ENCODE measurements at regions not wholly inside any gene's neighbourhood (a gene's known extent, or its start where the extent isn't known, plus 50 kb on each side); places are given as distances from the start of the nearest gene placed in this dataset.

DNA sequence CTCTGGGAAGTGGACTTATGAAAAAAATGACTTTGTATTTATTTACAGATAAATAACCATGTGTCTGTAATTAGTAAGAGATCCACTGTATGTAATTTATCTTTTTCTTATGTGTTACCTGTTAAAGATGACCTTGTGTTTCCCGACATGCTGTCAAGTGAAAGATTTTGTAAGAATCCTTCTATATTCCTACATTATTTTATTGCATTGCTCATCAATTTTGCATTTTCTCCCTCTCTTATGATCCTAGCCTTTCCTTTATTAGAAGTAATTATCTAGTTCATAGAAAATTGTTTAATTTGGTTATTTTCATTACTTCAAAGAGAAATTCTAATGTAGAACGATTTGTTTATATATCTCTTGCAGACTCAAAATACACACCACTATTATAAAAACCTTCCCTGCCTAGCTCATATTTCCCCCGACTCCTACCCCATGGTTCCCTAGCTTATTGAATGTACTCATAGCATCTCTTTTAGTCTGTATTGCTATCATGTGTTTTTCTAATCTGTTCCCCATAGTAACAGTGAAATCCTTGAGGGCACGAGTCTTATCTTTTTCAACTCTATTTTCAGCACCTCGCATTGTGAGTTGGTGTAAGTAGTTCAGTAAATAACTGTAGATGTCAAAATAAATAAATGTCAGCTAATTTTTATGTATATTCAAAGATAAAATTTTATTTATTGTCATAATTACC is 774.4 kb downstream of the HDGFL1 start:
- intact Hi-C loops (cut with micrococcal nuclease) = no loop called here

DNA sequence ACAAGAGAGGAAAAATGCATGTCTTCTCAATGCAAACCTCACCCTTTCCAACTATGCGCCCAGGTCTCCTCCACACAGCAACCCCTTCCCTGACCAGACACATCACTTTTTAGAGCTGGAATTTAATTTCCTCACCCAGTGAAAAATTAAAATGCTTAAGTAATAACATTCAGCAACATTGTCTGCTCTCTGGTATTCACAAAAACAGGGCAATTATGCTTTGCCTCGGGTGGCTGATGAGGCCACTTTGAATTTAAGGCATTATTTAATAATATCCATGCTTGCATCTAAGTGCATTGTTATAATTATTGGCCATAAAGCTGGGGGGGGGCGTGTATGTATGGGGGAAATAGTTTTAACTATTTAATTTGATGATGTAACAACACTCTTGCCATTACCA is 777.8 kb upstream of the NRSN1 start:
- intact Hi-C loops (cut with micrococcal nuclease) = no loop called here

DNA sequence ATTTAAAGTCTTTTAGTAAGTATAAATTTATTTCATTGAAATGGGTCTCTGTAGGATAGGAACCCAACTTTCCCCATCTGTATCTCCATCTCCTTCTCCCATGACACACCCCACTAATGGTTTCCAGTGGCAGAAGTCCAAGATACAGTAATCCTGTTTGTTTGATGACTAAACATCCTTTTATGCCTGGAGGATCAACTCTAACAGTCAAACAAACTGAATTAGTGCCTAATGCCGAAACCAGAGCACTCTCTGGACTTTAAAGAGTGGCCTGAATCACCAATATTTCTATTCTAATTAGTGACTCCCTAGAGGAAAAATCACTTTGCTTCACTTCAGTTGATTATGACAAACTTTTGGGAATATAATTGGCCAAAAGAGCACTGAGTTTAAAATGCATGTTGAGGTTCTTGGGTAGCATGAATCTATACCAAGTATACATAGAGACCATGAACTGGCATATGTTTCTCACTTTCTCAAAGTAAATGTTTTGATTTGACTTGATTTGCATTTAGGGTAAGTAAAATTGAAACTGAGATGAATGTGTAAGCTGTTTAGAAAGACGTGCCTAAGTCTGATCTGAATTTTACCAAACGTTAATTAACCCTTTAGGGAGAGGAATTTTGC is 776.4 kb upstream of the NRSN1 start:
- intact Hi-C loops (cut with micrococcal nuclease) = no loop called here

DNA sequence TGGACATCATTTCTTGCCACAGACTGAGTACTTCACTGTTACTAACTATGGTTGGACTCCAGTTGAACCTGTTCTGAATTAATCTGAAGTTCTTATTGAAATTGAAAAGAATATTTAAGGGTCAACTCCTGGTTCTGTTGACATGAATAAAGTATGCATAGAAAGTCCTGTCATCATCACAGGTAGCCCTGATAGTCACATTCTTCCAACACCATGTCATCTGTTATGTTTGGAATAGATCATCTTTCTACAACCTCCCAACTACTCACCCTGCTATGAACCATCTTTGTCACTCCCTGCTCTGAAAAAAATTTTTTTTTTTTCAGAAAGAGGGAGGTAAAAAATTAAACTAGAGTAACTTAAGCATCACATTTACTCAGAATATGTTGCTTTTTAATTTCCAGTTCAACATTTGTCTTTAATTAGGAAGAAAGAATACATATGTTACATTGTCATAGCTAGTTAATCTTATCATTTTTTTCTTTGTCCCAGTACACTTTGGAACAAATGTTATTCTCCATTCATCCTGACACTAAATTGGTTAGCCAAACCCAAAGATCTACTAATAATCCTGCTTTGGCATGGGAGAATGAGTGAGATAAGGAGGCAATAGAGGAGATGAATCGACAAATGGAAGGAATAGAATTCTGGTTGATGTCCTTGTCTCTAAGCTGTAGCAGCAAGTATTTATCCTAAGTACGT is 775.1 kb upstream of the NRSN1 start:
- intact Hi-C loops (cut with micrococcal nuclease) = no loop called here

DNA sequence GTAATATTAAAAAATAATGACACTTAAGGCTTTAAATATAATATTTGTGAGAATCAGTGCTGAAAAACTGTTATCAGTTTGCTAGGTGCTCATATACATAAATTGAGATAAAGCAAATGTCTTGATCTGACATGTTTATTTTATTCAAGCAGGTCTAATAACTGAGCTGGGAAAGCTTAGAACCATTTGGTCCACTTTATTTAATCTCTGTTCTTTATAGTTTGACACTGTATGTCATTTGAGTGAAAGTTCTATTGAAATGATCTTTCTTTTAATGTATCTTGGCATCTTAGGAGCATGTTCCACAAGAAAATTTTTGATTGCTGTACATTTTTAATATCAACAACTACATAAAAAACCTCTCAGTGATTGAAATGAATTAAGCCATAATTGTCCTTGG is 772.0 kb upstream of the NRSN1 start:
- intact Hi-C loops (cut with micrococcal nuclease) = no loop called here

DNA sequence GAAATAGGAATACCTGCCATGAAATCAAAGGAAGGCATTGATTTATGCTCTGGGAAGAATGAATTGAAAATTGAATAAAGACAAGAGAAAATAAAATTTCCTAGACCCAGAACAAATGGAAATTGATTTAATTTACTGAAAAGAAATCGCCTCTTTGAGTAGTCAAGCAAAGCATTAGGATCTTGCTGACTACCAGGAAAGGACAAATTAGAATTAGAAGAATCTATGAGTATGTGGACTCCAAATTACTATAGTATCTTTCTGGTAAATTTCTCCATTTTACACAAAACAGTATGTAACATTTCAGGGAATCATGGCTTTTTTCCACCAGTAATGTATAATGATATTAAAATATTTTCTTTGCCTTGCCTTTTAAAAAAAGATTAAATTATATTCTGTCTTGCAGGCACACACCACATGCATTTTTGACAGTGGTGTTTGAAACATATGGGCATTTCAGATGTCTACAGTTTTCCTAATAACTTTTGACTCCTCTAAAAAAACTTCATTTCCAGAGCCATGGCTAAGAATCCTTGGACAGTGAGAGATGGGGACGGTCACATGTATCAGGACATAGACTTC is 768.7 kb upstream of the NRSN1 start:
- intact Hi-C loops (cut with micrococcal nuclease) = no loop called here

DNA sequence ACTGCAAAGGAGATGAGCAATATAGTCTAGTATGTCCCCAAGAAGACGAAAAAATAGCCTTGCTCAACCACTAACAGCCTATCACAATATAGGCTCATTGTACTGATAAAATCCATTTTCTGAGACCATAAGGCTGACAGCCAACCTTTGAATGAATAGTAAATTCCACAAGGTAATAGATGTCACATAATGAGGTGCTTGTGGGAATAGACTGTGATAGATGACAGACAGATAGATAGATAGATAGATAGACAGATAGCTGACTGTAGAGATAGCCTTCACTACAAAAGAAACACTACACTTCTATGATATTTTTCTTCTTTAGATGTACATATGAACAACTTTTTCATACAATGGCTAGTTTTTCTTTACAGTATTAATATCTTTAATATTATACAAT is 760.3 kb upstream of the NRSN1 start:
- intact Hi-C loops (cut with micrococcal nuclease) = no loop called here

DNA sequence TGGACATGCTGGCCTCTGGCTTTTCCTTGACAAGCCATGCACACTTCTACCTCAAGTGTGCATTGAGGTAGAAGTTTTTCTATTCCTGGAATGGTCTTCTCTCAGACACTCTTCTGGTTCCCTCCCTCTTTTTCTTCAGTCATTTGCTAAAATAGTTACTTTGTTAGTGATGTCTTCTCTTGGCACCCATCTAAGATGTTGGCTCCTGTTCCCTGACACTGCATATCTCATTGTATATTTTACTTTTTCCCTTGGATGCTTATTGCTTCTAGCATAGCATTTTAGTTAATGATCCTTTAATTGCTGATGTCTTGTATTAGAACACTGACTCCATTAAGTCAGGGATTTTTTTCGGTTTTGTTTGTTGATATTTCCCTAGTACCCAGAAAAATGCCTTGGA is 758.7 kb upstream of the NRSN1 start:
- intact Hi-C loops (cut with micrococcal nuclease) = no loop called here

DNA sequence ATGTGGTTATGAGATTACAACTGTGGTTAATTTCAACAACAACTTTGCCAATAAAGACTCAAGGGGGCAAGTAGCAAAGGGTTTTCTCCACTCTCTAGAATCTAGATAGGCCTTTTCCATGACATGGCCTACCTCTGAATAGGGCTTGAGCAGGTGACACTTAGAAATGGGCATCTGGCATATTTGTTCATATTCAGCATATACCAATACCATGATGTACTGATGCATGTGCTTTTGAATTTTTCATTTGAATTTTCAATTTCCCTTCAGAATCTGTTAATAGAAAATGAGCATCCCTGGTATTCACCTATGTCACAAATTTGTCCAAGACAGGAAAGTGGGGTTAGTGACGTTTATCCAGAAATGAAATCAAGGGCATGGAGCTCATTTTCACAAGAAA is 757.5 kb upstream of the NRSN1 start:
- intact Hi-C loops (cut with micrococcal nuclease) = no loop called here

DNA sequence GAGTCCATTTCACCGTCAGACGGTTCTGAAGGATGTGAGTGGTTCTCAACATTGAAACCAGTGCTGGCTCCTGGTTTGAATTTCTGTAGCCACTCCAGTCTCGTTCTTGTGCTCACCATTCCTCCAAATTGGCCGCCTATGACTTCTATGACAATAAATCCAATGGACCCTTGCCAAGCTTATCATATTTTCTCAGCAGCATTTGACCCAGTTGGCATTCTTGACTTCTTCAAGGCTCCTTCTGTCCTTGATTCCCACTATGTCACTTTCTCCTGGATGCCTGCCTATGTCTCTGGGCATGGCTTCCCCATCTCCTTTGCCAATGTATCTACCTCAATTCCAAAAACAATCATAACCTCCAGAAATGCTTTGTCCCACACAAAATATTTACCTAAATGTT is 756.0 kb upstream of the NRSN1 start:
- intact Hi-C loops (cut with micrococcal nuclease) = no loop called here

DNA sequence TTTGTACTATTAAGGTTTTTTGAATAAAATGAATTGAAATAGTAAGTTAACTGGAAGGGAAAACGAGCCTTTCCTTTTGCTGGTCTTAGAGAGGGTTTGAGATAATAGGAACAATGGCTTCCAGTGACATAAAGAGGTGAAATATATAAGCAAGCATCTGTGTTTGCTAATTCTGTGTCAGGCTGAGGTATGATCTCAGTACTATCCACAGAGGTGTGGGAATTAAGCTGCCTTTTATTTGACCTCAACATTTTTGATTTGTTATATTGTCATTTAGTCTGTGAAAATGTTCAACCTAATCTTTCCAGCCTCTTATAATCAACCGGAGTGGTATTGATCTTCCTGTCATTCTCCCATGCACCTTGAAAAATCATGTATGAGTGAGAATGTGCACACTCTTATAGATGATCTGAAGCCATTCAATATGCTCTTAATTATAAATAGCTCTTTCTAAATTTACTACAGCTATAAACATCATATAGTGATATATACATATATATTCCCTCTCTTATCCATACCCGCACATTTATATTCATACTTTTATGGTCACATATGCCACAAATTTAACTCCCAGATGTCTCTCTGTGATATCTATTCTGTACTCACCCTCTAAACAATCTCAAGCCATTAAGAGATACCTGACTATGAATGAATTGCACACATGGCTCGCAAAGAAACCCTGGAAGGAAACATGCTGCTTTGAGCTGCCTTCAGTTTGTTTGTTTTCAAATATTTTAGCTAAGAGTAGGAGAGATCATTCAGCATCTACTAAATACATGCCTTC is 754.7 kb upstream of the NRSN1 start:
- intact Hi-C loops (cut with micrococcal nuclease) = no loop called here

DNA sequence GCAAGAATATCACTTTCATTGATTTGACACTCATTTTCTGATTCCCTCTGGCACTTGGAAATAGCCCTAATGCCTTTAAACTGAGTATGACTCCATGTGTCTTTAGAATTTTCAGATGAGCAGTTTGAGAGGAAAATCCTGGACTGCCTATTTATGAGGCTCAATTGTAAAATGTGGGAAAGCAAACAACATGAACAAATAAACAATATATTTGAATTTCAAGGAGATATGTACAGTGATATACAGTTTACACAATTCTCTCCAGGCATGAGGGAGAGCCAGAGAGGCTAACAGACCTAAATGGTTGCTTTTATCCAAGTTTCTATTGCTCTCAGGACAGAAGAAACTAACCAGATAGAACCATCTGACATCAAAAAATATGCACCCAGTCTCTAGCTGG is 748.2 kb upstream of the NRSN1 start:
- intact Hi-C loops (cut with micrococcal nuclease) = no loop called here

DNA sequence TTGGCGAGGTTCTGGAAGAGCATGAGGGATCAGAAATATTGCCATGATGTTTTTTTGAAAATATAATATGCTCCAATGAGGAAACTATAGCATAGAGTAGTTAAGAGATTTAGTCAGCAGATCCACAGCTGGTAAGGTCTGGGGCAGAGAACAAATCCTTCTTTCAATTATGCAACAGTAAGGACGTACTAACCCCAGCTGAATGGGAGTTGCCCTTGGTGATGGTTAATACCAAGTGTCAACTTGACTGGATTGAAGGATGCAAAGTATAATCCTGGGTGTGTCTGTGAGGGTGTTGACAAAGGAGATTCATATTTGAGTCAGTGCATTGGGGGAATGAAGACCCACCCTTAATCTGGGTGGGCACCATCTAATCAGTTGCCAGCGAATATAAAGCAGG is 745.5 kb upstream of the NRSN1 start:
- intact Hi-C loops (cut with micrococcal nuclease) = no loop called here

DNA sequence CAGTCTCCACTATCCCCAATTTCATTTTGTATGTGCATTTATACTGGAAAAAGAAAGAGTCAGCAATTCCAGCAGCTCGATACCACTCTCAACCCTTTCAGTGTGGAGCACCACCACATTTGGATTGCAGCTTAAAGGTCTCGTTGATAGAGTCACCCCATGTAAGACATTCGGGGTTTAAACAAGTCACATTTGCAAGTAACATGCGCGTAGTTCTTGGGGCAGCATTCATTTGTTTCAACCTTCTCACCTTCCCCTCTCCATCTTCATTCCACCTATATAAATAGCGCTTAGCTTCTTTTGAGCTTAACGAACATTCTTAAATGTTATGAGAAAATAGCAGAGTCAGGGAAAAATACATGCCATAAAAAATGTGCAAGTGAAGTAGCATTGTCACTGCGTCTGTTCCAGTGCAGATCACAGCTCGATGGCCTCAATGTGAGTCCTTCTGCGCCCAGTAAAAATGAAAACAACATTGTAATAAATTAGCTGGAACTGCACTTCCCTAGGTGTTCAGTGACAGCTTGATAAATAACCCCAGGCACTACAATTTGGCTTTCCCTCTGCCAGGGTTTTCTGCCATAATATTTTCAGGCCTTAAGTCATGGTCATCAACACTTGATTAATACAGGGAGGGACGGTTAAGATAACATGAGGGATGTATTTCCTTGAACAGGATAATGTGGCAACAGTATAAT is 737.8 kb upstream of the NRSN1 start:
- intact Hi-C loops (cut with micrococcal nuclease) = no loop called here

DNA sequence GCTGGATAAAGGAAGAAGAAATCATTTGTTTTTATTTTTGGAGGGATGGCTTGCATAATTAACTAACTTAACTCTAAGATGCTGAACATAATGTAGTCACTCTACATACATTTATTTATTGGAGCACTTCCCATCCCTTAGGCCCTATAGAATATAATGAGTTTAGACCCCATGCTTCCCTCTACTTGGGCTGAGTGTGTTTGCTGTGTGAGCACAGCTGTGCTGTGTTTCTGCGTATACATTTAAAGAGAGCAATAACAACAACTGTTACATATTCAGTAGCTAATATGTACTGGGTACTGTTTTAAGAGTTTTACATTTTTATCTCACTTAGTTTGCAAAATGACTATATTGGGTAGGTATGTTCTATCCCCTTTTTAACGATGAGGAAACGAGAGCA is 736.6 kb upstream of the NRSN1 start:
- intact Hi-C loops (cut with micrococcal nuclease) = no loop called here

DNA sequence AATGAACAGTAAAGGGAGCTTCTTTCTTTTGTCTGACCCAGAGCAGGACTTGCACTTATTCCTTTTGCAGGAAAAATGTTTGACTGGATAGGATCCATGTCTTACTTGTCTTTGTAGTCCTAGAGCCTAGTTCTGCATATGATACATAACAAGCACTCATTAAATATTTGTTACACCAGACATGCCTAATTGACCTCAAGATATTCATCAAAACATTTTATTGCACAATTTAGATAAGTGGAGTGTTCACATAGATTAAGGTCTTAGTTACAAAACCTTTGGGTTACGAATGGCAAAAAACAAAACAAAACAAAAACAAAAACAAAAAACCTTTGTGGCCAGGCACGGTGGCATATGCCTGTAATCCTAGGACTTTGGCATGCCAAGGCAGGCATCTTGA is 735.8 kb upstream of the NRSN1 start:
- intact Hi-C loops (cut with micrococcal nuclease) = no loop called here

DNA sequence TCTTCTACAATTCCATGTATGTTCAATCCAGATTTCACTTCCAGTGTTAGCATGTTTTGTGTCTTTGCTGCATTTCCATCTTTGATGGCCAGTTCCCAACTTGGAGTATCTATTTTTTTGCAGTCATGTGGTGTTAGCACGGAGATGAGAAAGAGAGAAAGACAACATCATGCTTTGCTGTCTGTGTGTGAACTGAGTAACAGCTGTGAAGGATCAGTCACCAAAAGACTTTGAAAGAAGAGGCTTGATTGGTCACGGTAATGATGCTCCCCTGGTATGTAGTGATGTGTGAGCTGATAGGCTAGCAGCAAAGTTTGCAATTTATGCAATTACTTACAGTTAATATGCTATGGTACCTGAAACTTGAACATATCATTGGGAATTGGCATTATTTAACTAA is 731.3 kb upstream of the NRSN1 start:
- intact Hi-C loops (cut with micrococcal nuclease) = no loop called here

DNA sequence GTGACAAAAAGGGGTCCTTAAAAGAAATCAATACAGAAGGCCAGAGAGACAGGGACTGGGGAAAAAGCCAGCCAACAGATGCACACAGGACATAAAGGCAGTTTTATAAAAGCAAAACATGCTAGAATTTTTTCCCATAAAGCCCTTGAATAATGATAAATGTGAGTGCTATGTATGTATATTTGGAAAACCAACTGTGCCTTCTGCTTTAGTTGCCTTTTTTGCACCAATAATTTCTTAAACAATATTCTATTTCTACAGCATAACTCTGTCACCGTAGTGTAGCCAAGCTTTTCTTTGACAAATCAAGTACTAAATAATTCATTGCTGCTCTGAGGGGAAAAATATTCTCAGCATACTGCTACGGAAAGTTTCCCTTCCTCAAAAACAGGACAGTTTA is 730.6 kb upstream of the NRSN1 start:
- intact Hi-C loops (cut with micrococcal nuclease) = no loop called here

DNA sequence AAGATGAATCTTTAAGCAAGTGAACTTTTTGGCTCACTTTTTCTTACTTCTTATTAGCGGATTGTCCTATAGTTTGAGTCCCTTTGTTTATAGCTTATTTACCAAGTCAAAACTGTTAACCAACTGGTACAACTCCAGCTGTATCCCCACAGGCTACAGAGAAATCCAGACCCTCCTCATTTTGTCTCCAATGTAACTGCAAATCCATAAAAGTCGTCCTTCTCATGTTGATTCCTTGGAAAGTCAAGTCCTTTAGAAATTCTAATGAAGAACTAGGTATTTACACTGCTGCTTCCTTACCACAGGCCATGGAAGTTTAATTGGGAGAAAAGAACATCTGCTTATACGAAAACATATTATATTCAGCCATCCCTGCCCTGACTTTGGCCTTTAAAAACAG is 729.1 kb upstream of the NRSN1 start:
- intact Hi-C loops (cut with micrococcal nuclease) = no loop called here

DNA sequence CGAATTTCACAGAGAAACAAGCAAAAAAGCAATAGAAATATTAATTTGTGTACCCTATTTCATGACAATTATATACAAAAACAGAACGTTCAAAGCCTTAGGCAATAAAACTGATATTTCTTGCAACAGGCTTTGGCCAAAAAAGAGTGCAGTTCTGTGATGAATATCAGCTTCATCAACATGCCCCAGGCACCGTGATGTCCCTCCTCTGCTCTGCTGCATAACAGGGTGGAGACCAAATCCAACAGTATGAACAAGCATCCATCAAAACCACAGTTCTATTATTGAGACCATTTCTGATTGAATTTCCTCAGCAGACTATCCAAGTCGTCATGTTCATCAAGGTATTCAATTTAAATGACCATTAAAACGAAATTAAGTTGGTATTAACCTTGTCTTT is 722.6 kb upstream of the NRSN1 start:
- intact Hi-C loops (cut with micrococcal nuclease) = no loop called here

DNA sequence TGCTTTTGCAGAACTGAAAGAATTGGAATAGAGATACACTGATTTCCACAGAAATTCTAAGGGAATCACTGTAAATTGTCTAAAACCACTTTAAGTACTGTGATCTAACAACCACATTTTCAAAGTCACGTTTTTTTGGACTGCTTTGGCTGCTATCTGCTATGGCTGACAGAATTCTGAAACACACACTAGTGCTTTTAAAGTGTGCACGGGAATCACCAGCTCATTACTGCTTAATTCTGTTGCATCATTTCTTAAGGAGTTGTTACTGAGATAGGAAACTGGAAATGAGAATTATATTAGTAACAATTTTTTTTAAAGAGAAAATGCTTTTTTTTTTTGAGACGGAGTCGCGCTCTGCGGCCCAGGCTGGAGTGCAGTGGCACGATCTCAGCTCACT is 716.5 kb upstream of the NRSN1 start:
- intact Hi-C loops (cut with micrococcal nuclease) = no loop called here

Measured in T-helper 1 cell treated with Interleukin-12 subunit alpha and Interleukin-12 subunit beta and Interleukin-4 antibody, amounts not matched to agents 30 ng/mL and 1 ng/mL, for 36 hours (primary cell).